ENCODE measurements at regions not wholly inside any gene's neighbourhood (a gene's known extent, or its start where the extent isn't known, plus 50 kb on each side); places are given as distances from the start of the nearest gene placed in this dataset.

GRCh38 chr3:39752019-39752637, 57.3 kb upstream of the MYRIP start:
- CTCF ChIA-PET: no interaction called here
- intact Hi-C loops (cut with micrococcal nuclease): no loop called here
- Mint-ChIP-seq H3K27me3 (peaks cover 2% of the 10 kb centered on the region), H3K36me3 (ENCODE audit: low read depth) (no peaks in the 10 kb centered on the region), H3K27ac (no peak overlapping the region), H3K4me1 (ENCODE audit: low read depth) (no peaks in the 10 kb centered on the region), H3K9me3 (no peaks in the 10 kb centered on the region), H3K4me3 (no peak overlapping the region)
- DNase-seq (no peak), ATAC-seq (no peak)
- TF ChIP-seq CTCF (IDR thresholded peaks at IDR 0.05): no peak
- POLR2A ChIA-PET: interaction anchor here (0.6 kb wide), 1 partner anchor 1234 kb away, joined by 3 read pairs; no protein-coding TSS in a partner anchor

DNA sequence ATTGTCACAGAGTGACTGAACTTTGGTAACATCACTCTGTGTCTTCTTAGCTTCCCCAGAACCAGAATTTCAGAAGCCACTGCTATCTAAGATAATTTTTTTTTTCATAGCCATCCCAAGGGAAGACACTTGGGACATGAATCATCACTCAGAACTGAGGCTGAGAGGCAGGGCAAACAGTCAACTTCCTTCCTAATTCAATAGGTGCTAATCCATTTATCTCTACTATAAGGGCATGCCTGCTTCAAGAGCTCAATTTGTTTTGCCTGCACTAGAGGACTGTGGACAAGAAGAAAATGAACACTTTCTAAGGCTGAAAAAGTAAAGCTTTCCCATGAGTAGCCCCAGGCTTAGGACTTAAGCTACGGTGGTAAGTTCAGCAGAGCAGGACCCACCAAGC, 56.7 kb upstream of the MYRIP start:
- ATAC-seq (no peak), DNase-seq (no peak)
- peaks cover 2% of the 10 kb centered on the region for H3K27me3 Mint-ChIP-seq
- H3K4me3 Mint-ChIP-seq: no peak overlapping the region
- CTCF ChIA-PET: no interaction called here
- H3K36me3 Mint-ChIP-seq (ENCODE audit: low read depth): no peaks in the 10 kb centered on the region
- no peak overlapping the region for H3K27ac Mint-ChIP-seq
- TF ChIP-seq CTCF (IDR thresholded peaks at IDR 0.05): no peak
- POLR2A ChIA-PET: no interaction called here
- intact Hi-C loops (cut with micrococcal nuclease): no loop called here
- no peaks in the 10 kb centered on the region for H3K9me3 Mint-ChIP-seq
- H3K4me1 Mint-ChIP-seq (ENCODE audit: low read depth): no peaks in the 10 kb centered on the region

DNA sequence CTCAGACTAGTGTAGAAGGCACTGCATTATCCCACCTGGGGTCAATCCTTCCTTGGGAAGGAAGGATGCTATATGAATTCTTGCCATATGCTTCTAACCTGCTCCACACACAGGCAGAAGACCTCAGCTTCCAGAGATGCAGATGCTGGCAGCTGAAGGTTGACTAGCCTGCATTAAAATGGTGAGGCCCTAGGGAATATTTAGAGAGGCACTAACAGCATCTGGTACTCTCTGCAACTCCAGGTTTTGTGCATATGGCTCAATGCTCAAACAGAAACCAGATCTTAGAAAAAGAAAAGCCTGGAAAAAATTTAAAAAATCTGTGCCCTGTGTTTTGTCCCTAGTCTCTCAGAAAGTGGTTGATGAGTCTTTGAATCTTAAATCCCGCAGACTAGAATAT, 56.0 kb upstream of the MYRIP start:
- Mint-ChIP-seq H3K27me3 (peaks cover 2% of the 10 kb centered on the region), H3K4me3 (no peak overlapping the region), H3K4me1 (ENCODE audit: low read depth) (no peaks in the 10 kb centered on the region), H3K9me3 (no peaks in the 10 kb centered on the region), H3K27ac (no peak overlapping the region), H3K36me3 (ENCODE audit: low read depth) (no peaks in the 10 kb centered on the region)
- no peak for ATAC-seq
- intact Hi-C loops (cut with micrococcal nuclease): no loop called here
- TF ChIP-seq CTCF (IDR thresholded peaks at IDR 0.05): no peak
- ChIA-PET POLR2A (no interaction called here), CTCF (no interaction called here)
- DNase-seq: no peak

DNA sequence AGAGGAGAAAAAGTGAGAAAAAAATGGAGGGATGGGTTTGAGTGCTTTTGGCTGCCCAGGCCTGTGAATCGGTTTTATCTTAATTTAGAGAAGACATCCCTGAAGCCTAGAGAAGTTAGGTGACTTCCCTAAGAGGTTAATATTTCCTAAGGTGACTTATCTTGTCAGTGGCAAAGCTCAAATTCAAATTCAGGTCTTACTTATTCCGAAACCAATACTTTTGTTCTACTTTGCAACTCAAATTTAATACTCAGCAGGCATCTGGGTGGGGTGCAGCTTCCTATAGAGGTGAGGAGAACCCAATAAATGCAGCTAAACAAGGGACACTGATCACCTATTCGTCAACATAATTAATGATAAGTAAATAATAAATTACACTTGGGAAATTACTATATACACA, 54.9 kb upstream of the MYRIP start:
- no peaks in the 10 kb centered on the region for H3K9me3 Mint-ChIP-seq
- no peaks in the 10 kb centered on the region for H3K4me1 Mint-ChIP-seq (ENCODE audit: low read depth)
- no peak overlapping the region for H3K27ac Mint-ChIP-seq
- H3K4me3 Mint-ChIP-seq: no peak overlapping the region
- no peak for TF ChIP-seq CTCF (IDR thresholded peaks at IDR 0.05)
- ChIA-PET CTCF (no interaction called here), POLR2A (no interaction called here)
- DNase-seq: no peak
- no peaks in the 10 kb centered on the region for H3K36me3 Mint-ChIP-seq (ENCODE audit: low read depth)
- intact Hi-C loops (cut with micrococcal nuclease): no loop called here
- no peak for ATAC-seq
- peaks cover 4% of the 10 kb centered on the region for H3K27me3 Mint-ChIP-seq

- Mint-ChIP-seq H3K36me3 (ENCODE audit: low read depth) (no peaks in the 10 kb centered on the region), H3K4me1 (ENCODE audit: low read depth) (no peaks in the 10 kb centered on the region), H3K27ac (no peak overlapping the region), H3K9me3 (no peaks in the 10 kb centered on the region), H3K4me3 (no peak overlapping the region), H3K27me3 (peaks cover 5% of the 10 kb centered on the region)
- DNase-seq (no peak), ATAC-seq (no peak)
- ChIA-PET CTCF (no interaction called here), POLR2A (no interaction called here)
- intact Hi-C loops (cut with micrococcal nuclease): no loop called here
- TF ChIP-seq CTCF (IDR thresholded peaks at IDR 0.05): no peak
Measured at GRCh38 chr3:39755100-39755499, 54.3 kb upstream of the MYRIP start.
